Colonic mucosa (tissue), 4 donors: ENCODE measurements at regions not wholly inside any gene's neighbourhood (a gene's known extent, or its start where the extent isn't known, plus 50 kb on each side); places are given as distances from the start of the nearest gene placed in this dataset.
"Not testable (repeated sequence)": the region's sequence is repeated elsewhere in the genome, so short reads cannot be mapped to it uniquely, and the experiment has no call there.

Experiments
- DNase-seq: peaks from one replicate; pipeline ENCODE4 v3.0.0-alpha.2; 2020
- H3K27ac ChIP-seq: fragments of 200-600 bp; one replicate; pipeline ENCODE4 v1.8.0; 2021
- H3K27me3 ChIP-seq: fragments of 200-600 bp; one replicate; pipeline ENCODE4 v1.8.0; 2021
- H3K36me3 ChIP-seq: fragments of 200-600 bp; one replicate; pipeline ENCODE4 v1.8.0; 2021
- H3K4me1 ChIP-seq: fragments of 200-600 bp; one replicate; pipeline ENCODE4 v1.8.0; 2021; ENCODE audit warnings: mild to moderate bottlenecking
- H3K4me3 ChIP-seq: fragments of 200-600 bp; one replicate; pipeline ENCODE4 v1.8.0; 2021
- H3K9ac ChIP-seq, 2 donors: one replicate each; pipeline ENCODE4 v1.7.0; 2013; ENCODE audit warnings: control low read depth in 2 of 2, low read depth in 2 of 2, low read length in 2 of 2
- H3K9me3 ChIP-seq: fragments of 200-600 bp; one replicate; pipeline ENCODE4 v1.8.0; 2021
- intact Hi-C: fragments of 100-400 bp; cut with DNase I; formaldehyde crosslinking; loops from one replicate; pipeline ENCODE4 v1.14.1; 2022
- TF ChIP-seq, protein P1 (sequence below): fragments of 200-600 bp; IDR thresholded peaks from one replicate; pipeline ENCODE4 v1.8.0; 2022; ENCODE audit warnings: antibody characterized with exemption, mild to moderate bottlenecking
- donor health status: healthy.
- donor health status: DM: no; HTN: no; CAD: no.
- donor health status: DM: no; HTN: no; CAD: no.

GRCh38 chr4:71110499-71110898, 117.0 kb downstream of the DCK start:
- no peak overlapping the region for H3K27ac ChIP-seq
- H3K4me3 ChIP-seq = no peak overlapping the region
- no peaks in the 10 kb centered on the region for H3K27me3 ChIP-seq
- H3K4me1 ChIP-seq = no peaks in the 10 kb centered on the region
- H3K36me3 ChIP-seq = no peaks in the 10 kb centered on the region
- no peaks in the 10 kb centered on the region for H3K9me3 ChIP-seq
- DNase-seq = no peak
- intact Hi-C loops = no loop called here
- TF ChIP-seq, protein P1, sequence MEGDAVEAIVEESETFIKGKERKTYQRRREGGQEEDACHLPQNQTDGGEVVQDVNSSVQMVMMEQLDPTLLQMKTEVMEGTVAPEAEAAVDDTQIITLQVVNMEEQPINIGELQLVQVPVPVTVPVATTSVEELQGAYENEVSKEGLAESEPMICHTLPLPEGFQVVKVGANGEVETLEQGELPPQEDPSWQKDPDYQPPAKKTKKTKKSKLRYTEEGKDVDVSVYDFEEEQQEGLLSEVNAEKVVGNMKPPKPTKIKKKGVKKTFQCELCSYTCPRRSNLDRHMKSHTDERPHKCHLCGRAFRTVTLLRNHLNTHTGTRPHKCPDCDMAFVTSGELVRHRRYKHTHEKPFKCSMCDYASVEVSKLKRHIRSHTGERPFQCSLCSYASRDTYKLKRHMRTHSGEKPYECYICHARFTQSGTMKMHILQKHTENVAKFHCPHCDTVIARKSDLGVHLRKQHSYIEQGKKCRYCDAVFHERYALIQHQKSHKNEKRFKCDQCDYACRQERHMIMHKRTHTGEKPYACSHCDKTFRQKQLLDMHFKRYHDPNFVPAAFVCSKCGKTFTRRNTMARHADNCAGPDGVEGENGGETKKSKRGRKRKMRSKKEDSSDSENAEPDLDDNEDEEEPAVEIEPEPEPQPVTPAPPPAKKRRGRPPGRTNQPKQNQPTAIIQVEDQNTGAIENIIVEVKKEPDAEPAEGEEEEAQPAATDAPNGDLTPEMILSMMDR = no peak
- H3K9ac ChIP-seq = no peak overlapping the region

DNA sequence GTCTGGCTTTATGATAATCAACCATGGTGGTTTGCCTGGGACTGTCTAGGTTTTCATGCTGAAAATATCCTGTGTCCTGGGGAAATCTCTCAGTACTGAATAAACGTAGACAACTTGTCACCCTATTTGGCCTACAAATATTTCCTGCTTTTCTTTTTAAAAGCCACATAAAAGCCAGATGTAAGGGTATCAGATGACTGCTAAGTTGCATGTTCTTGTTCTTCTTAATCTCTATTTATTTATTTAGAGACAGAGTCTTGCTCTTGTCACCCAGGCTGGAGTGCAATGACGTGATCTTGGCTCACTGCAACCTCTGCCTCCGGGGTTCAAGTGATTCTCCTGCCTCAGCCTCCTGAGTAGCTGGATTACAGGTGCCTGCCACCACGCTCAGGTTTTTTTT, 117.7 kb downstream of the DCK start:
- H3K9me3 ChIP-seq, DNase-seq, H3K4me3 ChIP-seq, H3K36me3 ChIP-seq, H3K27me3 ChIP-seq, intact Hi-C loops, H3K27ac ChIP-seq, H3K4me1 ChIP-seq, H3K9ac ChIP-seq: not testable (repeated sequence)

- Histone ChIP-seq H3K27ac (no peak overlapping the region), H3K36me3 (no peaks in the 10 kb centered on the region), H3K4me1 (no peaks in the 10 kb centered on the region), H3K4me3 (no peak overlapping the region), H3K9ac (no peak overlapping the region), H3K27me3 (no peaks in the 10 kb centered on the region), H3K9me3 (no peaks in the 10 kb centered on the region)
- TF ChIP-seq, protein P1 = peak; percentile 31
- DNase-seq = peak; percentile 41
- intact Hi-C loops = no loop called here
These were observed 119.8 kb downstream of the DCK start for GRCh38 chr4:71113294-71113693.

GRCh38 chr4:71120831-71121524, 127.5 kb downstream of the DCK start:
- no peak for DNase-seq
- TF ChIP-seq, protein P1 = no peak
- H3K27me3 ChIP-seq = no peaks in the 10 kb centered on the region
- no peak overlapping the region for H3K4me3 ChIP-seq
- H3K9ac ChIP-seq = no peak overlapping the region
- H3K4me1 ChIP-seq = no peaks in the 10 kb centered on the region
- no peaks in the 10 kb centered on the region for H3K9me3 ChIP-seq
- no peaks in the 10 kb centered on the region for H3K36me3 ChIP-seq
- intact Hi-C loops = no loop called here
- H3K27ac ChIP-seq = no peak overlapping the region

DNA sequence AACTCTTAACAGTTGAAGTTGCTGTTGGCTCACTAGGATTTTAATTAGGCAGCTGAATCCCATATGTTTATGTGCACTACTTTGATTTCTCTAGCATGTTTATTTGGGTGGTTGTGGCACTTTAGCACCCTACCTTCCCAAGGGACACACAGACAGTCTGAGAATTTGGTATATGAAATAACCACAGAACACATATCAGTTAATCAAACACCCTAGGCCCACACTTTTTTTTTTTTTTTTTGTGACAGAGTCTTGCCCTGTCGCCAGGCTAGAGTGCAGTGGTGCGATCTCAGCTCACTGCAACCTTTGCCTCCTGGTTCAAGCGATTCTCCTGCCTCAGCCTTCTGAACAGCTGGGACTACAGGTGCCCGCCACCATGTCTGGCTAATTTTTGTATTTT, 130.5 kb downstream of the DCK start:
- Histone ChIP-seq H3K27ac (no peak overlapping the region), H3K36me3 (no peaks in the 10 kb centered on the region), H3K4me1 (no peaks in the 10 kb centered on the region), H3K27me3 (no peaks in the 10 kb centered on the region), H3K4me3 (no peak overlapping the region), H3K9ac (no peak overlapping the region), H3K9me3 (no peaks in the 10 kb centered on the region)
- TF ChIP-seq, protein P1 = no peak
- no peak for DNase-seq
- intact Hi-C loops = no loop called here

- intact Hi-C loops = no loop called here
- TF ChIP-seq, protein P1 = no peak
- no peaks in the 10 kb centered on the region for H3K36me3 ChIP-seq
- H3K4me3 ChIP-seq = no peak overlapping the region
- DNase-seq = no peak
- H3K9ac ChIP-seq = no peak overlapping the region
- no peak overlapping the region for H3K27ac ChIP-seq
- no peaks in the 10 kb centered on the region for H3K9me3 ChIP-seq
- no peaks in the 10 kb centered on the region for H3K27me3 ChIP-seq
- H3K4me1 ChIP-seq = no peaks in the 10 kb centered on the region
These were observed 131.7 kb downstream of the DCK start for GRCh38 chr4:71125137-71125536.
